GM12878 (cell line): ENCODE measurements at regions not wholly inside any gene's neighbourhood (a gene's known extent, or its start where the extent isn't known, plus 50 kb on each side); places are given as distances from the start of the nearest gene placed in this dataset.

ENCODE experiments used
- BACH1 ChIP-seq: fragments of 450-650 bp; IDR thresholded peaks from 2 replicates; pipeline ENCODE4 v1.6.1; 2017; ENCODE audit warnings: mild to moderate bottlenecking, borderline replicate concordance
- CBX3 ChIP-seq: fragments of 200-600 bp; sonication (generic); IDR thresholded peaks from 2 replicates; pipeline ENCODE4 v1.6.1; 2016; ENCODE audit warnings: low read depth, borderline replicate concordance
- FOXK2 ChIP-seq: fragments of 450-650 bp; IDR thresholded peaks from 2 replicates; pipeline ENCODE4 v1.6.1; 2017; ENCODE audit warnings: mild to moderate bottlenecking, moderate library complexity
- FOXM1 ChIP-seq: IDR thresholded peaks from 2 replicates; pipeline ENCODE4 v1.6.1; 2012; ENCODE audit warnings: low read depth, mild to moderate bottlenecking, inconsistent platforms, low read length, moderate library complexity
- IKZF2 ChIP-seq, 2 experiments: fragments of 450-650 bp; IDR thresholded peaks; 2 replicates each; pipeline ENCODE4 v1.6.1; 2017; ENCODE audit warnings: mild to moderate bottlenecking in 2 of 2, moderate library complexity in 2 of 2
- JUND ChIP-seq: IDR thresholded peaks from 2 replicates; pipeline ENCODE4 v1.6.1; 2012; ENCODE audit warnings: low read depth, mild to moderate bottlenecking, low read length, improper control_type of control experiment, moderate library complexity
- KLF5 ChIP-seq: fragments of 450-650 bp; IDR thresholded peaks from 2 replicates; pipeline ENCODE4 v1.6.1; 2014; ENCODE audit warnings: mild to moderate bottlenecking; ENCODE audit not compliant: partially characterized antibody
- MTA2 ChIP-seq: fragments of 450-650 bp; IDR thresholded peaks from 2 replicates; pipeline ENCODE4 v1.6.1; 2016; ENCODE audit warnings: low read depth, mild to moderate bottlenecking, moderate library complexity
- MXI1 ChIP-seq: fragments of 150-350 bp; IDR thresholded peaks from 2 replicates; pipeline ENCODE4 v1.6.1; 2011; ENCODE audit warnings: low read depth, mild to moderate bottlenecking, inconsistent platforms, low read length, improper control_type of control experiment
- NBN ChIP-seq: fragments of 450-650 bp; IDR thresholded peaks from 2 replicates; pipeline ENCODE4 v1.6.1; 2016
- PKNOX1 ChIP-seq: fragments of 450-650 bp; IDR thresholded peaks from 2 replicates; pipeline ENCODE4 v1.6.1; 2016; ENCODE audit warnings: mild to moderate bottlenecking
- POU2F2 ChIP-seq: IDR thresholded peaks from 3 replicates; pipeline ENCODE4 v1.6.1; 2011; ENCODE audit warnings: low read depth, mild to moderate bottlenecking, low read length, borderline replicate concordance
- PRDM15 ChIP-seq: fragments of 450-650 bp; formaldehyde crosslinking; IDR thresholded peaks from 2 replicates; pipeline ENCODE4 v1.4.0; 2020; ENCODE audit warnings: mild to moderate bottlenecking, moderate library complexity
- RAD21 ChIP-seq: IDR thresholded peaks from 2 replicates; pipeline ENCODE4 v1.6.1; 2011; ENCODE audit warnings: mild to moderate bottlenecking, low read depth, low read length, moderate library complexity; ENCODE audit not compliant: insufficient read depth
- REST ChIP-seq: IDR thresholded peaks from 2 replicates; pipeline ENCODE4 v1.6.1; 2012; ENCODE audit warnings: mild to moderate bottlenecking, low read depth, low read length
- TCF12 ChIP-seq: IDR thresholded peaks from 2 replicates; pipeline ENCODE4 v1.6.1; 2011; ENCODE audit warnings: low read depth, mild to moderate bottlenecking, low read length
- TCF7 ChIP-seq: IDR thresholded peaks from 2 replicates; pipeline ENCODE4 v1.6.1; 2014; ENCODE audit warnings: antibody characterized with exemption, borderline replicate concordance
- ZNF592 ChIP-seq: fragments of 450-650 bp; IDR thresholded peaks from 2 replicates; pipeline ENCODE4 v1.6.1; 2017; ENCODE audit warnings: mild to moderate bottlenecking, moderate library complexity

GRCh38 chr6:26205161-26205624, 118.0 kb downstream of the HFE start (continued):
- TF ChIP-seq ZNF592: no peak
- TF ChIP-seq NBN: no peak; the same call in 1 of the 2 replicates
- no peak for TF ChIP-seq TCF7
- peak; percentile 82 for TF ChIP-seq MXI1
- no peak for TF ChIP-seq CBX3
- no peak for TF ChIP-seq RAD21
- TF ChIP-seq JUND: no peak
- 0 out of 2 replicates have a peak, but pooled peaks have one; percentile 5 for TF ChIP-seq MTA2
- no peak; the same call in 1 of the 2 replicates for TF ChIP-seq FOXM1
- TF ChIP-seq FOXK2: no peak
- no peak for TF ChIP-seq PKNOX1
- peak; percentile 94 for TF ChIP-seq BACH1
- peak; percentile 87 for TF ChIP-seq PRDM15 (CRISPR knock-in tag)
- TF ChIP-seq TCF12: peak; percentile 1; the same call in 1 of the 2 replicates
- TF ChIP-seq KLF5: no peak
- no peak for TF ChIP-seq REST
- peak; percentile 31; the same call in 1 of the 3 replicates for TF ChIP-seq POU2F2
- no peak for TF ChIP-seq IKZF2 (IDR thresholded peaks at IDR 0.05)
